ENCODE measurements at regions not wholly inside any gene's neighbourhood (a gene's known extent, or its start where the extent isn't known, plus 50 kb on each side); places are given as distances from the start of the nearest gene placed in this dataset.

DNA sequence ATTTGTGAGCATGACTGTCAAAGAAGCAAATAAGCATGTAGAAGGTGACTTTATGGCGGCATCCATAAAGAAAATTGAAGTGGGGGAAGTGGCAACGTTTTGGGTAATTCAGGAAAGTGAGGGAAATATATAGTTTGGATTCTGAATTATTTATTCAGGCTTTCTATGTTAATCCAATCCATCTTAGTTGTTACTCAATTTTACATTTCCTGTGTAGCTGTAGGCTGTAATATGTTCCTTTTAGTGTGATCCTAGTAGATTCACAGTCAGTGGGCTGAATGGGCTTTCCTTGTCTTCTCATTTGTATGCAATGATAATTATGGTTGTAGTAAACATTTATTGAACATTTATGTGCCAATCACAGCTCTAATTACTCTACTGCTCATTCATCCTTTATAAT lies 654.1 kb downstream of the EDEM1 start:
- 53 to 62% methylated on average over 2 of the region's 2 CpGs for WGBS, 2 donors
- Histone ChIP-seq H3K4me3 (no peak overlapping the region), H3K27me3 (no peaks in the 10 kb centered on the region), H3K4me1 (no peaks in the 10 kb centered on the region), H3K36me3 (no peaks in the 10 kb centered on the region), H3K27ac (no peak overlapping the region), H3K9me3 (no peaks in the 10 kb centered on the region)
- intact Hi-C loops (cut with DNase I) = no loop called here
- TF ChIP-seq, protein P1, sequence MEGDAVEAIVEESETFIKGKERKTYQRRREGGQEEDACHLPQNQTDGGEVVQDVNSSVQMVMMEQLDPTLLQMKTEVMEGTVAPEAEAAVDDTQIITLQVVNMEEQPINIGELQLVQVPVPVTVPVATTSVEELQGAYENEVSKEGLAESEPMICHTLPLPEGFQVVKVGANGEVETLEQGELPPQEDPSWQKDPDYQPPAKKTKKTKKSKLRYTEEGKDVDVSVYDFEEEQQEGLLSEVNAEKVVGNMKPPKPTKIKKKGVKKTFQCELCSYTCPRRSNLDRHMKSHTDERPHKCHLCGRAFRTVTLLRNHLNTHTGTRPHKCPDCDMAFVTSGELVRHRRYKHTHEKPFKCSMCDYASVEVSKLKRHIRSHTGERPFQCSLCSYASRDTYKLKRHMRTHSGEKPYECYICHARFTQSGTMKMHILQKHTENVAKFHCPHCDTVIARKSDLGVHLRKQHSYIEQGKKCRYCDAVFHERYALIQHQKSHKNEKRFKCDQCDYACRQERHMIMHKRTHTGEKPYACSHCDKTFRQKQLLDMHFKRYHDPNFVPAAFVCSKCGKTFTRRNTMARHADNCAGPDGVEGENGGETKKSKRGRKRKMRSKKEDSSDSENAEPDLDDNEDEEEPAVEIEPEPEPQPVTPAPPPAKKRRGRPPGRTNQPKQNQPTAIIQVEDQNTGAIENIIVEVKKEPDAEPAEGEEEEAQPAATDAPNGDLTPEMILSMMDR (IDR thresholded peaks at IDR 0.05) = no peak
- TF ChIP-seq EP300 (IDR thresholded peaks at IDR 0.05) = no peak
- DNase-seq = no peak

DNA sequence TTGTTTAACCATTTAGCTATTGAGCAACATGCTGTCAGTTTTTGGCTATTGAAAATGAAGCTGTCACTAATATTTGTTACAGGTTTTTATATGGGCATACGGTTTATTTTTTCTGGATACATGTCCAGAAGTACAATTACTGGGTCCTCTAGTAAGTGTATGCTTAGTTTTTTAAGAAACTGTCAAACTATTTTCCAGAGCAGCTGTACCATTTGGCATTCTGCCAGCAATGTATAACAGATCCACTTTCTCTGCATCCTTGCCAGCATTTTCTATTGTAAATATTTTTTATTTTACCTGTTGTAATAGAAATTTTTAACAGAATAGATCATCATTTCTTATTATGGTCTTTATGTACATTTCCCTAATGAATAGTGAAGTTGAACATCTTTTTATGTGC lies 658.8 kb downstream of the EDEM1 start:
- no peak for TF ChIP-seq POLR2A (IDR thresholded peaks at IDR 0.05)
- TF ChIP-seq, protein P1 (IDR thresholded peaks at IDR 0.05) = no peak
- TF ChIP-seq POLR2AphosphoS5 (IDR thresholded peaks at IDR 0.05) = no peak
- no peak for TF ChIP-seq EP300 (IDR thresholded peaks at IDR 0.05)
- Histone ChIP-seq H3K9me3 (no peaks in the 10 kb centered on the region), H3K27ac (no peak overlapping the region), H3K36me3 (no peaks in the 10 kb centered on the region), H3K4me1 (no peaks in the 10 kb centered on the region), H3K27me3 (no peaks in the 10 kb centered on the region), H3K4me3 (no peak overlapping the region)
- intact Hi-C loops (cut with DNase I) = no loop called here
- 56 to 74% methylated on average over 1 of the region's 1 CpG for WGBS, 2 donors
- no peak for DNase-seq

GRCh38 chr3:5861151-5861550 lies 673.6 kb downstream of the EDEM1 start:
- 42 to 51% methylated on average over 3 of the region's 3 CpGs for WGBS, 2 donors
- no peaks in the 10 kb centered on the region for H3K4me1 ChIP-seq
- DNase-seq = no peak
- intact Hi-C loops (cut with DNase I) = no loop called here
- no peaks in the 10 kb centered on the region for H3K27me3 ChIP-seq
- no peak overlapping the region for H3K4me3 ChIP-seq
- H3K27ac ChIP-seq = no peak overlapping the region
- no peaks in the 10 kb centered on the region for H3K36me3 ChIP-seq
- TF ChIP-seq POLR2AphosphoS5 (IDR thresholded peaks at IDR 0.05) = no peak
- no peak for TF ChIP-seq POLR2A (IDR thresholded peaks at IDR 0.05)
- TF ChIP-seq, protein P1 (IDR thresholded peaks at IDR 0.05) = no peak
- TF ChIP-seq EP300 (IDR thresholded peaks at IDR 0.05) = no peak
- H3K9me3 ChIP-seq = no peaks in the 10 kb centered on the region

DNA sequence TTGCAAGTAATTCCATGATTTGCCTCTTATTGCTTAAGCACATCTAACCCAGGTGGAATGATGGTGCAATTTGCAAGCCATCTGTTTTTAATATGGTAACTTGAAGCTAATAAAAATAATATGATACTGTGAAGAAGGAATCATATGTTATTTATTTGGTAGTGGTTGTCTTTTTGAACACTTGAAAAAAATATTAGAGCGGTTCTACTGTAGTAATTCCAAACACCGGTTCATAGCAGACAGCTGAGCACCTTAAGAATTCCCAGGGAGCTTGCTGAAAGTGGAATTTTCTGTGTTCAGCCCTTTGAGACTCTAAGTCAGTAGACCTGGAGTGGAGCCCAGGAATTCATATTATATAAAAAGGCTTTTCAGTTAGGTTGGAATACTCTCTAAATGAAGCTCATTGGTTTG lies 687.4 kb downstream of the EDEM1 start:
- 92 to 93% methylated on average over 2 of the region's 2 CpGs for WGBS, 2 donors
- intact Hi-C loops (cut with DNase I) = no loop called here
- Histone ChIP-seq H3K27ac (no peak overlapping the region), H3K27me3 (no peaks in the 10 kb centered on the region), H3K4me1 (no peaks in the 10 kb centered on the region), H3K36me3 (no peaks in the 10 kb centered on the region), H3K4me3 (no peak overlapping the region), H3K9me3 (peaks cover 0 to 8% (median 0%) of the 10 kb centered on the region in 4 donors)
- TF ChIP-seq EP300 (IDR thresholded peaks at IDR 0.05) (no peak), POLR2AphosphoS5 (IDR thresholded peaks at IDR 0.05) (no peak), POLR2A (IDR thresholded peaks at IDR 0.05) (no peak)
- TF ChIP-seq, protein P1 (IDR thresholded peaks at IDR 0.05) = no peak
- no peak for DNase-seq

GRCh38 chr3:5888851-5889250 lies 701.3 kb downstream of the EDEM1 start:
- TF ChIP-seq POLR2AphosphoS5 (IDR thresholded peaks at IDR 0.05) = no peak
- TF ChIP-seq, protein P1 (IDR thresholded peaks at IDR 0.05) = no peak
- TF ChIP-seq POLR2A (IDR thresholded peaks at IDR 0.05) = no peak
- no peak for TF ChIP-seq EP300 (IDR thresholded peaks at IDR 0.05)
- no peaks in the 10 kb centered on the region for H3K27me3 ChIP-seq
- 91 to 93% methylated on average over 3 of the region's 3 CpGs for WGBS, 2 donors
- no peaks in the 10 kb centered on the region for H3K9me3 ChIP-seq
- intact Hi-C loops (cut with DNase I) = no loop called here
- DNase-seq = no peak
- H3K27ac ChIP-seq = no peak overlapping the region
- no peaks in the 10 kb centered on the region for H3K36me3 ChIP-seq
- no peak overlapping the region for H3K4me3 ChIP-seq
- no peaks in the 10 kb centered on the region for H3K4me1 ChIP-seq
